CD8-positive, alpha-beta memory T cell (primary cell): ENCODE measurements at regions not wholly inside any gene's neighbourhood (a gene's known extent, or its start where the extent isn't known, plus 50 kb on each side); places are given as distances from the start of the nearest gene placed in this dataset.

Source experiments
- CTCF ChIA-PET: fragments of 350-600 bp; sonication (Branson Sonifier 250); formaldehyde crosslinking; loops from one replicate; lab custom pipeline; 2021; ENCODE audit warnings: antibody characterized with exemption; lab: Charles Lee
- POLR2A ChIA-PET: fragments of 350-600 bp; sonication (Branson Sonifier 250); formaldehyde crosslinking; loops from one replicate; lab custom pipeline; 2021; ENCODE audit warnings: antibody characterized with exemption; lab: Charles Lee
- DNase-seq, 5 donors: peaks; one replicate each; pipeline versions ENCODE4 v3.0.0 to v3.0.0-alpha.2; 2020 to 2022; ENCODE audit warnings: mixed read lengths in 1 of 5
- H3K27ac ChIP-seq: one replicate; pipeline ENCODE4 v1.7.0; 2013; ENCODE audit warnings: low read depth, mild to moderate bottlenecking, low read length, moderate library complexity
- H3K27me3 ChIP-seq: 2 replicates; pipeline ENCODE4 v1.7.0; 2013; ENCODE audit warnings: low read length, mild to moderate bottlenecking; ENCODE audit not compliant: insufficient read depth, poor library complexity, severe bottlenecking
- H3K36me3 ChIP-seq: 2 replicates; pipeline ENCODE4 v1.7.0; 2013; ENCODE audit warnings: mild to moderate bottlenecking, low read length, moderate library complexity; ENCODE audit not compliant: insufficient read depth
- H3K4me1 ChIP-seq: 2 replicates; pipeline ENCODE4 v1.7.0; 2013; ENCODE audit warnings: mild to moderate bottlenecking, low read length, moderate library complexity; ENCODE audit not compliant: insufficient read depth
- H3K4me3 ChIP-seq: 2 replicates; pipeline ENCODE4 v1.7.0; 2013; ENCODE audit warnings: mild to moderate bottlenecking, low read length
- H3K9me3 ChIP-seq: 2 replicates; pipeline ENCODE4 v1.7.0; 2013; ENCODE audit warnings: mild to moderate bottlenecking, low read length
- H3K27ac Mint-ChIP-seq, 8 donors: one replicate each; pipeline ENCODE4 v1.8.0; 2020 to 2021; ENCODE audit warnings: mixed read lengths in 8 of 8, mild to moderate bottlenecking in 6 of 8, inconsistent platforms in 3 of 8, moderate library complexity in 3 of 8
- H3K27me3 Mint-ChIP-seq, 2 donors: one replicate each; pipeline ENCODE4 v1.8.0; 2020 to 2021; ENCODE audit warnings: mixed read lengths in 2 of 2, mild to moderate bottlenecking in 1 of 2, moderate library complexity in 1 of 2
- H3K36me3 Mint-ChIP-seq, 3 donors: one replicate each; pipeline ENCODE4 v1.8.0; 2020 to 2021; ENCODE audit warnings: mixed read lengths in 3 of 3, inconsistent platforms in 1 of 3, mild to moderate bottlenecking in 1 of 3
- H3K4me1 Mint-ChIP-seq, 3 donors: one replicate each; pipeline ENCODE4 v1.8.0; 2020 to 2021; ENCODE audit warnings: mixed read lengths in 3 of 3, inconsistent platforms in 1 of 3, mild to moderate bottlenecking in 1 of 3
- H3K4me3 Mint-ChIP-seq, 7 donors: one replicate each; pipeline ENCODE4 v1.8.0; 2020 to 2021; ENCODE audit warnings: mixed read lengths in 7 of 7, mild to moderate bottlenecking in 6 of 7, moderate library complexity in 4 of 7, inconsistent platforms in 2 of 7
- H3K9me3 Mint-ChIP-seq, 5 donors: one replicate each; pipeline ENCODE4 v1.8.0; 2020 to 2022; ENCODE audit warnings: mixed read lengths in 5 of 5, mild to moderate bottlenecking in 3 of 5, moderate library complexity in 2 of 5, inconsistent platforms in 1 of 5

DNA sequence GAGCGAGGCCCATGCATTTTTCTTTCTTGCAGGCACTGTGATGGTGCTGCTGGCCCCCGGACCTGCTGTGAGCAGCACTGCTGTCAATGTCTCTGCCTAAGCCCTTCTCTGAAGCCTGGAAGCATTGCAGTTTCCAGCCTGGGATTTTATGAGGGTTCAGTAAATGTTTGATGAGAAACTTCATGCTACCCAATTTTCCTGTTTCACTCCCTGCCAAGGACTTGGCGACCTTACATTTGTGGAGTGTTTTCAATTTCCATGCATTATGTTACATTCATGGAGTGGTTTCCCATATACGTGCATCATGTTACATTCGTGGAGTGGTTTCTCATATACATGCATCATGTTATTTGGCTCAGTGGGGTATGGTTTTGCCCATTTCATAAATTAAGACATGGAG is 90.7 kb upstream of the PTCH1 start:
- H3K9me3 ChIP-seq = no peaks in the 10 kb centered on the region
- POLR2A ChIA-PET = no interaction called here
- no peaks in the 10 kb centered on the region for H3K36me3 Mint-ChIP-seq
- H3K36me3 ChIP-seq = no peaks in the 10 kb centered on the region
- H3K27ac Mint-ChIP-seq = no peak overlapping the region
- peaks cover 3 to 6% of the 10 kb centered on the region in 2 donors for H3K27me3 Mint-ChIP-seq
- H3K4me1 Mint-ChIP-seq = no peaks in the 10 kb centered on the region
- H3K4me3 ChIP-seq = no peak overlapping the region
- H3K27me3 ChIP-seq = no peaks in the 10 kb centered on the region
- H3K4me1 ChIP-seq = no peaks in the 10 kb centered on the region
- H3K27ac ChIP-seq = no peak overlapping the region
- CTCF ChIA-PET = no interaction called here
- DNase-seq = no peak
- H3K9me3 Mint-ChIP-seq = peaks cover 0 to 2% (median 0%) of the 10 kb centered on the region in 5 donors
- no peak overlapping the region for H3K4me3 Mint-ChIP-seq

DNA sequence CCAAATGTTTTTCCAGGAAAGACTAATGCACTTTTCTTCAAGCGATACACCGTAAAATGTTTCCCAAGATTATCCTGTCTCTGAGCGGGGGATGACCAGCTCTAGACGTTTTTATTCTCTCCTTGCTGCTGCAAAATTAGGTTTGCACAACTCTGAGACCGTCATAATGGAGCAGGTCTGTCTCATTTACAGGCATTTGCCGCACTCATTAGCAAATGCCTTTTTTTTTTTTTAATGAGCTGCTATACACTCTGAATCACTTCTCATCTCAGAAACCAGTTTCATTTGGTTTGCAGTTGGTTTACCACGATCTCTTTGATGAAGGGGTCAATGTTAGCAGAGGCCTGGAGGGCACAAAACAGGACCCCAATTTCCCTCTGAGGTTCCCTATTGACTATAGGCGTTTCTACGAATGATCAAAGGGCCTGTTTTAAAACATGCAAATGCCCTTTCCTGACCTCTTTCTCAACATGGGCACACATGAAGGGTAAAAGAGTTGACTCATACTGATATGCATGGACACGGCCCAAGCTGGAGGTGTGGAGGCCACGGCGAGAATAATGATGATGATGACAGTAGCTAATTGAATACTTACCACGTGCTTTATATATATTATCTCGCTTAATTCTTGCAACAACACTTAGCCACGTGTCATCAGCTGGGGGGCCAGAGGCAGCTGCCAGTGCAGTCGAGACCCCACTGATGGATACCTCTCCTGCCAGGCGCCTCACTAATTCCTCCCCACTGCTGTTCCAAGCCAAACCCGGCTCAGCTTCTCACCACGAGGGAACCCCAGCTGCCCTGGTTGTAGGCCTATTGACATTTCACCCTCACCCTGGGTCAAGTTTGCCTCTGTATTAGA is 89.9 kb upstream of the PTCH1 start:
- Histone ChIP-seq H3K4me1 (no peaks in the 10 kb centered on the region), H3K36me3 (no peaks in the 10 kb centered on the region), H3K27ac (no peak overlapping the region), H3K9me3 (no peaks in the 10 kb centered on the region), H3K27me3 (no peaks in the 10 kb centered on the region), H3K4me3 (no peak overlapping the region)
- no peak for DNase-seq
- H3K27me3 Mint-ChIP-seq = peaks cover 3 to 4% of the 10 kb centered on the region in 2 donors
- H3K4me1 Mint-ChIP-seq = no peaks in the 10 kb centered on the region
- no peak overlapping the region for H3K4me3 Mint-ChIP-seq
- ChIA-PET CTCF (no interaction called here), POLR2A (no interaction called here)
- H3K27ac Mint-ChIP-seq = no peak overlapping the region
- peaks cover 0 to 2% (median 0%) of the 10 kb centered on the region in 5 donors for H3K9me3 Mint-ChIP-seq
- H3K36me3 Mint-ChIP-seq = no peaks in the 10 kb centered on the region

DNA sequence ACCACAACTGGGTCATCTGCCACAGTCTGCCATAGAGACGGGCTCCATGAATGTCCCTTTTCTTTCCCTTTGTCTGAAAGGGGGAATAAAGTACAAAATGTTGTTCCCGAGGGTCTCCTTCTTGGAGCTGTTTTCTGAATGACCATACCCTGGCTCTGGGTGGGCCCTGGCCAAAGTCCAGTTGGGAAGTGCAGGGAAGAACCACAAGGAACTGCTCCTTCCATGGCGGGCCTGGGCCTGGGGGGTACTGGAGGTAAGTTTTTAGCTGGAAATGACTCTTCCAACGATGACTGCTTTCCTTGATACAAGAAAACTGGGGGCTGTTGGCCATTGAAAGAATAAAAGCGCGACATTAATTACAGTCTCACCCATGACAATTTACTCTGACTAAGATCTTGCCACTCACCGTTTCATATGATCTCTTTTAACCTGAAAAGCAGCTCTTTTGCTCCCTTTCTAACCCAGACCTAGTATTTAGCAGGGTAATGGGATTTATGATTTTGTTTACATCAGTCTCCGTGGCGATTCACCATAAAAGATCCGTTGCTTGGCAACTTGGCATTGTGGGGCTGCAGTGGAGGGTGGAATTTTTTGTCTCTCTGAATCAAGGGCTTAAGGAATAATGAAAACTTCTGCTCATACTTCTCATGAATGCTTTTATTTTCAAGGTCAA is 89.2 kb upstream of the PTCH1 start:
- DNase-seq = no peak
- Mint-ChIP-seq H3K4me3 (no peak overlapping the region), H3K4me1 (no peaks in the 10 kb centered on the region), H3K9me3 (peaks cover 0 to 2% (median 0%) of the 10 kb centered on the region in 5 donors), H3K36me3 (no peaks in the 10 kb centered on the region), H3K27ac (no peak overlapping the region), H3K27me3 (peaks cover under 1 to 4% of the 10 kb centered on the region in 2 donors)
- POLR2A ChIA-PET = no interaction called here
- Histone ChIP-seq H3K27ac (no peak overlapping the region), H3K36me3 (no peaks in the 10 kb centered on the region), H3K4me1 (no peaks in the 10 kb centered on the region), H3K27me3 (no peaks in the 10 kb centered on the region), H3K4me3 (no peak overlapping the region), H3K9me3 (no peaks in the 10 kb centered on the region)
- CTCF ChIA-PET = no interaction called here

DNA sequence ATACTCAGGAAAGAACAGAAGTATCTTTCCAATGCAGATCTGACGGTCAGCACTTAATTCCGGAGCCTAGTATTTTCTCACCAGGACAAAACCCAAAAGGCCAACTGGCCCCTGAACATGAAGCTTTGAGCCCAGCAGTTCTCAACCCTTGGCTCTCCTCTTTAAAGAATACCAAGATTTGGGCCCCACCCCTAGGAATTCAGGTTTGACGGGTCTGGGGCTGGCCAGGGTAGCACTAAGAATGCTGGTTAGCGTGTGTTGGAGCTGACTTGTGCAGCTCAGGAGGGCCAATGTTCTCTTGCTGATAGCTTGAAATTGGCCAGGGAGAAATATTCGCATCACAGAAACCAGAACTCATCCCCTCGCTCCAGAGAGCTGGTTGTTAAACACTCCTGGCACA is 88.3 kb upstream of the PTCH1 start:
- Mint-ChIP-seq H3K9me3 (peaks cover 0 to 2% (median 0%) of the 10 kb centered on the region in 5 donors), H3K27me3 (peaks cover 0 to 4% of the 10 kb centered on the region in 2 donors), H3K4me1 (no peaks in the 10 kb centered on the region), H3K36me3 (no peaks in the 10 kb centered on the region), H3K4me3 (no peak overlapping the region), H3K27ac (no peak overlapping the region)
- CTCF ChIA-PET = no interaction called here
- Histone ChIP-seq H3K4me1 (no peaks in the 10 kb centered on the region), H3K27me3 (no peaks in the 10 kb centered on the region), H3K36me3 (no peaks in the 10 kb centered on the region), H3K4me3 (no peak overlapping the region), H3K9me3 (no peaks in the 10 kb centered on the region), H3K27ac (no peak overlapping the region)
- DNase-seq = no peak
- POLR2A ChIA-PET = no interaction called here

DNA sequence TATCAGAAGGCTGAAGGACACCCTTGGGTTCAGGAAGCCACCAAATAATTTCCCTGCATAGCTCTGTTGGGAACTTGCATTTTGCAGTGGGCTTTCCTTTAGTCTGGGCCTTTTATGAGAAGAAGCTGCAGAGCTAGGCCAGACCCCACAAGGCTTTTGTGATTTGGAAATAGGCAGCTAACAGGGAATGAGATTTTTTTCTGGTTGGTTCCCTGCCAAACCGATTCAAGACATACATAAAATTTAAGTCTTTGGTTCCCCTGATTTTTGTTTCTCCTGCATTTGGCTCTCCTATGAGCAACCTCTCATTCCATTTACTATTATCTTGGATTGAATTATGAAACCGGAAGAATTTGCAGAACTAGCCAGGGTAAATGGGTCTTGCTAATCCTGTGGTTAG is 81.5 kb upstream of the PTCH1 start:
- no peaks in the 10 kb centered on the region for H3K36me3 ChIP-seq
- H3K27ac ChIP-seq = no peak overlapping the region
- no peaks in the 10 kb centered on the region for H3K9me3 Mint-ChIP-seq
- no peaks in the 10 kb centered on the region for H3K4me1 Mint-ChIP-seq
- H3K36me3 Mint-ChIP-seq = no peaks in the 10 kb centered on the region
- DNase-seq = no peak
- POLR2A ChIA-PET = no interaction called here
- no peaks in the 10 kb centered on the region for H3K9me3 ChIP-seq
- CTCF ChIA-PET = no interaction called here
- peaks cover 0 to 2% of the 10 kb centered on the region in 2 donors for H3K27me3 Mint-ChIP-seq
- H3K27me3 ChIP-seq = no peaks in the 10 kb centered on the region
- H3K4me1 ChIP-seq = no peaks in the 10 kb centered on the region
- H3K4me3 Mint-ChIP-seq = no peak overlapping the region
- H3K27ac Mint-ChIP-seq = no peak overlapping the region
- no peak overlapping the region for H3K4me3 ChIP-seq

DNA sequence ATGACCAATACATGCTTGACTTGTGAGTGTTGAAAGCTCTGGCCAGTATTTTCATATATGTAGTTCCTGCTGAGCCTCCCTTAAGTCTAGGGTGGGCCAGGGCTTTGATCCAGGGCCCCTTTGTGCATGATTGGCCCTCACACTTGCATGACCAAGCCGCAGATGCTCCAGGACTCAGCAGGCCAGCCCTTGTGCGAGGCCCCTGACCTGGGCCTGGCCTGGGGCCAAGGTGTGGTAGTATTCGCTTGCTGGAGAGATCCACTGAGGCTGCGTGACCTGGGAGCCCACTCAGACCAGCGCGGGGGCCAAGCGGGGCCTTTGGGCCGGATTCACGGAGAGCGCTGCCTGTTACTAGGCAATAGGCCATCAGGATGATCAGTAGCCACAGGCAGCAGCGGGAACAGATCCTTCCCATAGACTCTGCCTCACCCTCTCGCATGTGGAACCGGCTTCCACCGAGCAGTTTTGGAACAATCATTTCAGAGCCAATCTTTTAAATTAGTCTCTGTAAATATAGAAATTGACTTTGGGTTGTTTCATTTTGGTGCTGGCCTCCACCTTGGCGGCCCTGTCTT is 79.0 kb upstream of the PTCH1 start:
- Histone ChIP-seq H3K4me3 (no peak overlapping the region), H3K27me3 (no peaks in the 10 kb centered on the region), H3K27ac (no peak overlapping the region), H3K36me3 (no peaks in the 10 kb centered on the region), H3K4me1 (no peaks in the 10 kb centered on the region), H3K9me3 (no peaks in the 10 kb centered on the region)
- Mint-ChIP-seq H3K27ac (no peak overlapping the region), H3K4me1 (no peaks in the 10 kb centered on the region), H3K36me3 (no peaks in the 10 kb centered on the region), H3K27me3 (peaks cover 3 to 5% of the 10 kb centered on the region in 2 donors), H3K4me3 (no peak overlapping the region), H3K9me3 (no peaks in the 10 kb centered on the region)
- POLR2A ChIA-PET = no interaction called here
- CTCF ChIA-PET = no interaction called here
- DNase-seq = no peak

DNA sequence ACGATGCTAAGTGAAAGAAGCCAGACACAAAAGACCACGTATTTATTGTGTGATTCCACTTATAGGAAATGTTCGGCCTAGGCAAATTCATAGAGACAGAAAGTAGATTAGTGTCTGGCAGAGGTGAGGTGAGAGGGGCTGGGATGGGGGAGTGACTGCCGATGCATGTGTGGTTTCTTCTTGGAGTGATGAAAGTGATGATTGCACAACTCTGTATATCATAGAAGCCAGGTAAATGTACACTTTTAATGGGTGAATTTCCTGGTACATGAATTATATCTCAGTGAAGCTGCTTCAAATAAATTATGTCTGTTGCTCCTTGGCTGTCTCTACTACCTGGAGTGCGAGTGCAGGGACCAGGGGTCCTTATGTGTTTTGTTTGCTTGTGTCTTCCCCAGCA is 76.2 kb upstream of the PTCH1 start:
- H3K9me3 Mint-ChIP-seq = no peaks in the 10 kb centered on the region
- H3K4me1 ChIP-seq = no peaks in the 10 kb centered on the region
- POLR2A ChIA-PET = no interaction called here
- CTCF ChIA-PET = no interaction called here
- H3K4me3 Mint-ChIP-seq = no peak overlapping the region
- no peak overlapping the region for H3K27ac ChIP-seq
- H3K4me1 Mint-ChIP-seq = no peaks in the 10 kb centered on the region
- H3K36me3 ChIP-seq = no peaks in the 10 kb centered on the region
- peaks cover 0 to 4% (median 0%) of the 10 kb centered on the region in 3 donors for H3K36me3 Mint-ChIP-seq
- DNase-seq = no peak
- no peaks in the 10 kb centered on the region for H3K9me3 ChIP-seq
- H3K27me3 Mint-ChIP-seq = peaks cover 5 to 14% of the 10 kb centered on the region in 2 donors
- peak overlapping the region in 1 of 8 donors; percentile 21 for H3K27ac Mint-ChIP-seq
- no peaks in the 10 kb centered on the region for H3K27me3 ChIP-seq
- H3K4me3 ChIP-seq = no peak overlapping the region
